ENCODE measurements at regions not wholly inside any gene's neighbourhood (a gene's known extent, or its start where the extent isn't known, plus 50 kb on each side); places are given as distances from the start of the nearest gene placed in this dataset.

DNA sequence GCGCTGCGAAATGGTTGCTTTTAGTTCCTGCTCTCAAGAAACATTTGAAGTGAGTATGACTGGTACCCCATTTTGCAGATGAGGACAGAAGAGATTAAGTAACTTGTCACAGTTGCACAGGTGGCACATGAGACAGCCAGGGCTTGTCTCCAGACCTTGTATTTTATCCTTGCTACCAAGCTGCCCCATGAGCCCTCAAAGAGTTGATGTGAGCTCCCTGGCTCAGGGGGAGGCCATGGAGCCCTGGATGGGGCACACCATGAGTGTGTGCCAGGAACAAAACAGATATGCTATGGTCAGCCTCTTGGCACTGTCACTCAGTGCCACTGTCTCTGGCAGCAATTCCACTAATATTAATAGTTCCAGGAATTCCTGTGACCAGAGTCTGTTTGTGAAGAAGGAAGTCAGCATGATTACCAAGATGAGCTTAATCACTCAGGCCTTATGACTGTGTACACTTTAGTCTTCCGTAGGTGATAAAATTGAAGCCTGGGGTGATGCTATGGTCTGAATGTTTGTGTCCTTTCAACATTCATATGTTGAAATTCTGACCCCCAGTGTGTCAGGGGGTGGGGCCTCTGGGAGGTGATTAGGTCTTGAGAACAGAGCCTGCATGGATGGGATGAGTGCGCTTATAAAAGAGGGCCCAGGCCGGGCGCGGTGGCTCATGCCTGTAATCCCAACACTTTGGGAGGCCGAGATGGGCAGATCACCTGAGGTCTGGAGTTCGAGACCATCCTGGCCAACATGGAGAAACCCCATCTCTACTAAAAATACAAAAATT is 806.8 kb downstream of the AACS start:
- ChIA-PET POLR2A (no interaction called here), CTCF (no interaction called here)
- TF ChIP-seq, protein P1, sequence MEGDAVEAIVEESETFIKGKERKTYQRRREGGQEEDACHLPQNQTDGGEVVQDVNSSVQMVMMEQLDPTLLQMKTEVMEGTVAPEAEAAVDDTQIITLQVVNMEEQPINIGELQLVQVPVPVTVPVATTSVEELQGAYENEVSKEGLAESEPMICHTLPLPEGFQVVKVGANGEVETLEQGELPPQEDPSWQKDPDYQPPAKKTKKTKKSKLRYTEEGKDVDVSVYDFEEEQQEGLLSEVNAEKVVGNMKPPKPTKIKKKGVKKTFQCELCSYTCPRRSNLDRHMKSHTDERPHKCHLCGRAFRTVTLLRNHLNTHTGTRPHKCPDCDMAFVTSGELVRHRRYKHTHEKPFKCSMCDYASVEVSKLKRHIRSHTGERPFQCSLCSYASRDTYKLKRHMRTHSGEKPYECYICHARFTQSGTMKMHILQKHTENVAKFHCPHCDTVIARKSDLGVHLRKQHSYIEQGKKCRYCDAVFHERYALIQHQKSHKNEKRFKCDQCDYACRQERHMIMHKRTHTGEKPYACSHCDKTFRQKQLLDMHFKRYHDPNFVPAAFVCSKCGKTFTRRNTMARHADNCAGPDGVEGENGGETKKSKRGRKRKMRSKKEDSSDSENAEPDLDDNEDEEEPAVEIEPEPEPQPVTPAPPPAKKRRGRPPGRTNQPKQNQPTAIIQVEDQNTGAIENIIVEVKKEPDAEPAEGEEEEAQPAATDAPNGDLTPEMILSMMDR (IDR thresholded peaks at IDR 0.05; ENCODE audit: insufficient read depth, low read depth, low read length), result no peak
- no peaks in the 10 kb centered on the region for H3K27me3 ChIP-seq (ENCODE audit: control insufficient read depth, insufficient read depth, low read length)
- no peaks in the 10 kb centered on the region for H3K36me3 ChIP-seq (ENCODE audit: control insufficient read depth, insufficient read depth, low read length)
- DNase-seq (ENCODE audit: low read depth), result no peak
- no peak overlapping the region for H3K4me3 ChIP-seq (ENCODE audit: low read depth, low read length)

DNA sequence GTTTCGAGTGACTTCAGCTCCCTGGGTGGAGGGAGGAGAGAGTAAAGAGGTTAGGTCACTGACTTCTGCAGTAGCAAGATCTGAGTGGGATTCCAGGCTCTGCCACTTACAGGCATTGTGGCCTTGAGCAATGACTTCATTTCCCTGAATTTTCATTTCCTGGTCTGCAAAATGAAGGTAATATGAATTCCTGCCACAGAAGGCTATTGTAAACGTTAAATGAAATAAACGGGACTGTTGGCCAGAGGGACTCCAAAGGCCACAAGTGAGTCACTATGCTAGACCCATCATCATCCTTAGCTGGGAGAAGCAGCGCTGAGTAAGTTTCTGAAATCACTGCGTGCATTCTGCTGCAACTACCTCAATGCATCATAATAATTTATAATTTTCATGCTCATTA is 807.8 kb downstream of the AACS start:
- DNase-seq (ENCODE audit: low read depth), result no peak
- no peaks in the 10 kb centered on the region for H3K27me3 ChIP-seq (ENCODE audit: control insufficient read depth, insufficient read depth, low read length)
- no peaks in the 10 kb centered on the region for H3K36me3 ChIP-seq (ENCODE audit: control insufficient read depth, insufficient read depth, low read length)
- TF ChIP-seq, protein P1 (IDR thresholded peaks at IDR 0.05; ENCODE audit: insufficient read depth, low read depth, low read length), result no peak
- H3K4me3 ChIP-seq (ENCODE audit: low read depth, low read length), result no peak overlapping the region
- ChIA-PET CTCF (no interaction called here), POLR2A (no interaction called here)

DNA sequence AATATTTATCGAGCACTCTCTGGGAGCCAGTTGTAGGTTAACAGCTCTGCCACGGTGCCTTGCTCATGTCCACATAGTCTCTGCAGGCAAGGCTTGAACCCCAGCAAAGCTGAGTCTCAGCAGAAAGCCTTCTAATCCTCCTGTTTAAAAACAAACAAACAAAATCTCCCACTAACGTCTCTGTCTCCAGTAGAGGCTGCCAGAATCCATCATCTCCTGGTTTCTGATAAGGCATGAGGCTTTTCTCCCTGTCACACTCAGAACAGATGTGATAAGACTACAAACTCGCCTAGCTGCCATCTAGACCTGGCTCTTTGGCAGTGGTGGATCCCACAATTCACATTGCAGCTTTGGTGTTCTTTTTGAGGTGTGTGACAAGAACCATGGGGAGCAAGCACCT is 813.2 kb downstream of the AACS start:
- POLR2A ChIA-PET, result no interaction called here
- no peaks in the 10 kb centered on the region for H3K36me3 ChIP-seq (ENCODE audit: control insufficient read depth, insufficient read depth, low read length)
- CTCF ChIA-PET, result no interaction called here
- H3K27me3 ChIP-seq (ENCODE audit: control insufficient read depth, insufficient read depth, low read length), result no peaks in the 10 kb centered on the region
- DNase-seq (ENCODE audit: low read depth), result no peak
- TF ChIP-seq, protein P1 (IDR thresholded peaks at IDR 0.05; ENCODE audit: insufficient read depth, low read depth, low read length), result no peak
- no peak overlapping the region for H3K4me3 ChIP-seq (ENCODE audit: low read depth, low read length)

DNA sequence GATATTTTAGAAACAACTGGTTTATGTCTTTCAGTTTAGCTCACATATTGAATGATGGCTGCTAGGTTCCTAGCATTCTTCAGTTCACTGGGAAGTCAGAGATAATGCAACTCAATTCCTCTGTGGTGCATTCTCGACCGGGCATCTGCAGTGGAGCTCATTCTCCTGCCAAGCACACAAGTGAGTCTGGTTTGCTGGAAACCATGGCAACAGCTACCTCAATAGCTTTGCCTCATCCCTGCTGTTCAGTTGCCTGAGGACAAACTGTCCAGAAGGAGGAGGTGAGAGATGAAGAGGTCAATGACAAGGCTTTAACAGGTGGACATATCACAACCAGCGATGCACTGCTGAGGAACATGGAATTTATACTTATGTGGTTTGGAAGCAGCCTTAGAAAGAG is 816.9 kb downstream of the AACS start:
- TF ChIP-seq, protein P1 (IDR thresholded peaks at IDR 0.05; ENCODE audit: insufficient read depth, low read depth, low read length), result no peak

DNA sequence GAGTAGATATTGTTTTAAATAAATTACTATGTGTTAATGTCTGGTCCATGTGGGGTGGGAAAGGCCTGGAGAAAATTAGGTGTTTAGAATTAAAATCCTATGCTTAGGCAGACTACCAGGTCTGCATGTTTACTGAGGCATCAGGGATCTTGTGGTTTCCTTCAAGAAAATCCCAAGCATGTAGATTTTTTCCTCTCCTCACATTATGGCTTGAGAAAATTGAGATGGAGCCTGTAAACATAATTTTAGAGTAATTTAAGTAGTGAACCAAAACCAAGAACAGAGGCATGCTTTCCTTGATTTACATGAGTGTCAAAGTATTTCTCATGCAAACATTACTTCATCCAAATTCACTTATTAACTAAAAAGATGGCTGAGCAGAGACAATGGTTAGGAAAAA is 823.7 kb downstream of the AACS start:
- DNase-seq (ENCODE audit: low read depth), result no peak
- ChIA-PET POLR2A (no interaction called here), CTCF (no interaction called here)
- Histone ChIP-seq H3K36me3 (ENCODE audit: control insufficient read depth, insufficient read depth, low read length) (no peaks in the 10 kb centered on the region), H3K4me3 (ENCODE audit: low read depth, low read length) (no peak overlapping the region), H3K27me3 (ENCODE audit: control insufficient read depth, insufficient read depth, low read length) (no peaks in the 10 kb centered on the region)
- TF ChIP-seq, protein P1 (IDR thresholded peaks at IDR 0.05; ENCODE audit: insufficient read depth, low read depth, low read length), result no peak

More for the DNA sequence above, 816.9 kb downstream of the AACS start:
- no peaks in the 10 kb centered on the region for H3K27me3 ChIP-seq (ENCODE audit: control insufficient read depth, insufficient read depth, low read length)
- H3K36me3 ChIP-seq (ENCODE audit: control insufficient read depth, insufficient read depth, low read length), result no peaks in the 10 kb centered on the region
- CTCF ChIA-PET, result no interaction called here
- DNase-seq (ENCODE audit: low read depth), result no peak
- POLR2A ChIA-PET, result no interaction called here
- H3K4me3 ChIP-seq (ENCODE audit: low read depth, low read length), result no peak overlapping the region
